ENCODE measurements at regions not wholly inside any gene's neighbourhood (a gene's known extent, or its start where the extent isn't known, plus 50 kb on each side); places are given as distances from the start of the nearest gene placed in this dataset.
"Not testable (repeated sequence)": the region's sequence is repeated elsewhere in the genome, so short reads cannot be mapped to it uniquely, and the experiment has no call there.

DNA sequence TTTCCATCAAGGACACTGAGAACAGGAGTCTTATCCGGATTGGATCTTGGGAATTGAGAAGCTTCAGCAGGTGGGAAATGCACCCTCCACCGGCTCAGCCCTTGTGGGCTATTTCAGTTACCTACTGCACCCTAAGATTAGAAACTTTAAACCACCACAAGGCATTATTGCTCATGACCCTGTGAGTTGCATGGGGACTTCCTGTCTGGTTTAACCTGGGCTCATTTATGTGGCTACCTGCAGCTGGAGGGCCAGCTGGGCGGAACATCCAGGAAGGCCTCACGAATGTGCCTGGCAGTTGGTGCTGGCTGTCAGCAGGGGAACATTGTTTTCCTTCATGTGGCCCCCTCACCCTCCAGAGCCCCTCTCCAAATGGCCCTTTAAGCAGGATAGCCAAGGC lies 164.1 kb downstream of the DEFB131A start:
- no peak for DNase-seq (ENCODE audit: extremely low read depth, low read depth)
- no peak overlapping the region for H3K4me3 ChIP-seq (replicated peaks; ENCODE audit: low read depth, low read length)
- TF ChIP-seq, protein P1, sequence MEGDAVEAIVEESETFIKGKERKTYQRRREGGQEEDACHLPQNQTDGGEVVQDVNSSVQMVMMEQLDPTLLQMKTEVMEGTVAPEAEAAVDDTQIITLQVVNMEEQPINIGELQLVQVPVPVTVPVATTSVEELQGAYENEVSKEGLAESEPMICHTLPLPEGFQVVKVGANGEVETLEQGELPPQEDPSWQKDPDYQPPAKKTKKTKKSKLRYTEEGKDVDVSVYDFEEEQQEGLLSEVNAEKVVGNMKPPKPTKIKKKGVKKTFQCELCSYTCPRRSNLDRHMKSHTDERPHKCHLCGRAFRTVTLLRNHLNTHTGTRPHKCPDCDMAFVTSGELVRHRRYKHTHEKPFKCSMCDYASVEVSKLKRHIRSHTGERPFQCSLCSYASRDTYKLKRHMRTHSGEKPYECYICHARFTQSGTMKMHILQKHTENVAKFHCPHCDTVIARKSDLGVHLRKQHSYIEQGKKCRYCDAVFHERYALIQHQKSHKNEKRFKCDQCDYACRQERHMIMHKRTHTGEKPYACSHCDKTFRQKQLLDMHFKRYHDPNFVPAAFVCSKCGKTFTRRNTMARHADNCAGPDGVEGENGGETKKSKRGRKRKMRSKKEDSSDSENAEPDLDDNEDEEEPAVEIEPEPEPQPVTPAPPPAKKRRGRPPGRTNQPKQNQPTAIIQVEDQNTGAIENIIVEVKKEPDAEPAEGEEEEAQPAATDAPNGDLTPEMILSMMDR (IDR thresholded peaks at IDR 0.05; ENCODE audit: low read depth, low read length, missing control alignments) = no peak

DNA sequence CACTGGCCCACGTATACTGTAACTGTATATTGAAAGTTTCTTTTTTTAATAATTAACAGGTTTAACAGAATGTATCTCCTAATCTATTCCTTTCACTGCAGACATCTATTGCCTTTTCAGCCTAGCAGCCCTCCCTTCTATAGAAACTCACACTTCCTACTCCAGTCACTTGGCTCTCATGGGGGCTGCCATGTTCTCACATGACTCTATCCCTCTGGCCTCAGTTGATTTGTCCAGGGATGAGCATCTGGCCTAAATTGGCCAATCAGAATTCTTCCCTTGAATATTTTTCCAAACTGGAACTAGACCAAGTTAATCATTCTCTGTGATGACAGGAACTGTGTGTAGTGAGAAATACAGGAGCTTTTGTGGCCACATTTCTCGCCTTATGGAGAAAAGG lies 166.1 kb downstream of the DEFB131A start:
- DNase-seq (ENCODE audit: extremely low read depth, low read depth); H3K4me3 ChIP-seq (replicated peaks; ENCODE audit: low read depth, low read length): not testable (repeated sequence)

DNA sequence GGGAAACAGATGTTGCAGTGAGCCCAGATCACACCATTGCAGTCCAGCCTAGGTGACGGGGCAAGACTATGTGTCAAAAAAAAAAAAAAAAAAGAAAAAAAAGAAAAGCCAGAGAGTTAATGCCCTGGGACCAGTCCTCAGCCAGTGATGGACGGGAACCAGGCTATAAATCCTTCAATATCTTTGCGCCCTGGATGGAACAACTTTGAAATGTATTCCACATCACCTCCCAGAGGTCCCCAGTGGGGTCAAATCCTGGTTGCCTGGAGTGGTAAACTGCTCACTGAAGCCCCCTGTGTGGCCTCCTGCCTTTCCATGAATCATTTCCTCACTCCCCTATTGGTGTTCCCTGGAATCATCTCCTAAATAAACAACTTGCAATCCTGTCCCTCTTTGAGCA lies 166.9 kb downstream of the DEFB131A start:
- TF ChIP-seq, protein P1 (IDR thresholded peaks at IDR 0.05; ENCODE audit: low read depth, low read length, missing control alignments) = no peak
- DNase-seq (ENCODE audit: extremely low read depth, low read depth) = no peak
- H3K4me3 ChIP-seq (replicated peaks; ENCODE audit: low read depth, low read length) = no peak overlapping the region

DNA sequence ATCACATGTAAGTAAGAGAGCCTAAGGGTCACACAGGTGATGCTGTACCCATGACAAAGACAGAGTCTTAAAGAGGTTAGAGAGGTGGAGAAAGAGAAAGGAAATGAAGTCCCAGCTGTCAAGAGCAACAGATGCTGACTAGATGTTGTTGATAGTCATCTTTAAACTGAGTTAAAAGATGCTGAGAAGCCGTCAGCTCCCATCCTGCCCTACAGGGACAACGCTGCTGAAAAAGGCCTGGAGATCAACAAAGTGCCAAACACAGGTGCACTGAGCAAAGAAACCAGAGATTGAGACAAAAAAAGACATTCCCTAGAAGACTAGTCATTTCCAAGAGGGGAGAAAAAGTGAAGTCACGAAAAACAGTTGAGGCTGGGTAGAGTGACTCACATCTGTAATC lies 145.0 kb upstream of the DRD5 start:
- DNase-seq (ENCODE audit: extremely low read depth, low read depth); H3K4me3 ChIP-seq (replicated peaks; ENCODE audit: low read depth, low read length): not testable (repeated sequence)

DNA sequence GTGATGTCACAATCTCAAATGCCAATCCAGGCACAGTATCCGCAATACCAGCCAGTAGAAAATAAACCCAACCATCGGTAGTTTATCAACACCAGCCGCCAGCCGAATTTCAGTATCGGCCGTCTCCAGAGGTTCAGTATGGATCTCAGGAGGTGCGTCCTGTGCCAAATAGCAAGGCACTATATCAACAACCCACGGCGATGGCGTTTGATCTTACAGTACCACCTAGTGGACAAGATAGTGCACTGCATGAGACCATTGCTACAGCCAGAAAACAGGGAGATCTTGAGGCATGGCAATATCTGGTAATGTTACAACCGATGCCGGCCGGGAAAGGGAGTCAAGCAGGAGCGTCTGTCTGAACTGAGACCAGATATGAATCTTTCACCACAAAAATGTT lies 121.8 kb upstream of the DRD5 start:
- TF ChIP-seq, protein P1 (IDR thresholded peaks at IDR 0.05; ENCODE audit: low read depth, low read length, missing control alignments) = peak; percentile 11
- H3K4me3 ChIP-seq (replicated peaks; ENCODE audit: low read depth, low read length); DNase-seq (ENCODE audit: extremely low read depth, low read depth): not testable (repeated sequence)

DNA sequence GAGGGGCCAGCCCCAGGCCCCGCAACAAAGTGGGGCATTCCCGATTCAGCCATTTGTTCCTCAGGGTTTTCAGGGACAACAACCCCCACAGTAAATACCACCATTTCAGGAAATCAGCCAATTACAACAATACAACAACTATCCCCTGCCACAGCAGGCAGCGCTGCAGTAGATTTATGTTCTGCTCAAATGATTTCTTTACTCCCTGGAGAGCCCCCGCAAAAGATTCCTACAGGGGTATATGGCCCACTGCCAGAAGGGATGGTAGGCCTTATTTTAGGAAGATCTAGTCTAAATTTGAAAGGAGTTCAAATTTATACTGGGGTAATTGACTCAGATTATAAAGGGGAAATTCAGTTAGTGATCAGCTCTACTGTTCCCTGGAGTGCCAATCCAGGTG lies 120.5 kb upstream of the DRD5 start:
- DNase-seq (ENCODE audit: extremely low read depth, low read depth); H3K4me3 ChIP-seq (replicated peaks; ENCODE audit: low read depth, low read length): not testable (repeated sequence)

DNA sequence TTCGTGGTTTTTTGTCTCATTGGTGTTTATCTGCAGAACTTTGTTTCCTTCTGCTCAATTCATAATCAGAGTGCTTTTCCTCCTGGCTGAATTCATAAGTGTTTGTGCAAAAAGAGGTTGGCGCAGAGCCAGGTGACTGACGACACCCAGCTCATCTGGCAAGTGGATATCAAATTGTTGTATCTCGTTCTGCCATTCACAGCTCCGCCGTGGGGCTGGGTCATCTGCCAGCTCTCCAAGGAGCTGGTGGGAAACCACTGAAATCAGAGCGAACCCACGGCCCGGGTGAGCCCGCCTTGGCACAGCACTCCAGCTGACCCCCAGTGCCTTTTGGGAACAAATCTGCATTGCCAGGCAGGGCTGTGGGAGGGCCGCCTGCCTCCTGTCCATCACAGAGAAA lies 110.7 kb upstream of the DRD5 start:
- H3K4me3 ChIP-seq (replicated peaks; ENCODE audit: low read depth, low read length); DNase-seq (ENCODE audit: extremely low read depth, low read depth): not testable (repeated sequence)

DNA sequence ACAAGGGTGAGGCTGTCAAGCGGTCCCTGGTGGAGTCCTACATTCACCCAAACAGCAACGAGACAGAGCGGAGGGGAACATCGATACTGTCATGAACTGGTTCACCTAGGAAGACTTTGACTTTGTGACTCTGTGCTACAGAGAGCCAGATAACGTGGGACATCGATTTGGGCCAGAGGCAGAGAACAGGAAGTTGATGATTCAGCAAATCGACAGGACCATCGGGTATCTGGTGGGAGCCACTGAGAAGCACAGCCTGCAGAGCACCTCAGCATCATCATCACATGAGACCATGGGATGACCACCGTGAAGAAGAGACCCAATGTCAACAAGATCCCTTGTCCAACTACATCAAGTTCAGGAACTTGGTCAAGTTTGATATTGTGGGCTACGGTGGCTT lies 104.1 kb upstream of the DRD5 start:
- H3K4me3 ChIP-seq (replicated peaks; ENCODE audit: low read depth, low read length); DNase-seq (ENCODE audit: extremely low read depth, low read depth): not testable (repeated sequence)

DNA sequence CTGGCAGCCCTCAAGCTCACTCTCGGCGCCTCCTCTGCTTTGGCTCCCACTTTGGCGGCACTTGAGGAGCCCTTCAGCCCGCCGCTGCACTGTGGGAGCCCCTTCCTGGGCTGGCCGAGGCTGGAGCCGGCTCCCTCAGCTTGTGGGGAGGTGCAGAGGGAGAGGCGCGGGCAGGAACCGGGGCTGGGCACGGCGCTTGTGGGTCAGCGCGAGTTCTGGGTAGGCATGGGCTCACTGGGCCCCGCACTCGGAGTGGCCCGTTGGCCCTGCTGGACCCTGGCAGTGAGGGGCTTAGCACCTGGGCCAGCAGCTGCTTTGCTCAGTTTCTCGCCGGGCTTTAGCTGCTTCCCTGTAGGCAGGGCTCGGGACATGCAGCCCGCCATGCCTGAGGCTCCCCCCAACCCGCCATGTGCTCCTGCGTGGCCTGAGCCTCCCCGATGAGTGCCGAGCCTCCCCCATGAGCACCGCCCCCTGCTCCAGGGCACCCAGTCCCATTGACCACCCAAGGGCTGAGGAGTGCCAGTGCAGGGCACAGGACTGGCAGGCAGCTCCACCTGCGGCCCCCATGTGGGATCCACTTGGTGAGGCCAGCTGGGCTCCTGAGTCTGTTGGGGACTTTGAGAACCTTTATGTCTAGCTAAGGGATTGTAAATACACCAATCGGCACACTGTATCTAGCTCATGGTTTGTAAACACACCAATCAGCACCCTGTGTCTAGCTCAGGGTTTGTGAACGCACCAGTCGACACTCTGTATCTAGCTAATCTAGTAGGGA lies 101.5 kb upstream of the DRD5 start:
- DNase-seq (ENCODE audit: extremely low read depth, low read depth) = no peak
- TF ChIP-seq, protein P1 (IDR thresholded peaks at IDR 0.05; ENCODE audit: low read depth, low read length, missing control alignments) = no peak

DNA sequence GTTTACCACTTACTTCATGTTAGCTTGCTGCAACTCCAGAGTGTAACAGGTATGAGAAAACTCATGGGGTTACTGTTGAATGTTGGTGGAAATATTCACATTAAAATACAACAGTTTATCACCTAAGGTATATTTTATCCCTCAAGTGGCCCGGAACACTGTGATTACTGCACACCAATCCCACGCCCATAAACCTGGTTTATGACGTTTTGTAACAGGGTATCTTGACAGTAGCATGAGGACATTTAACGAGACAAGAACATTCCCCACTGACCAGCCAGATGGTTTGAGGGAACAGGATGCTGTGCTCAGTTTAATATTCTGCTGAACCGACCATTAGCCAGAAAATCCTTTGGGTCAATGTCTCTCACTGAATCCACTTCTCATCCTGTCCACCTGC lies 98.3 kb upstream of the DRD5 start:
- not testable (repeated sequence) for H3K4me3 ChIP-seq (replicated peaks; ENCODE audit: low read depth, low read length)

More for the DNA sequence above, 101.5 kb upstream of the DRD5 start:
- H3K4me3 ChIP-seq (replicated peaks; ENCODE audit: low read depth, low read length) = no peak overlapping the region

DNA sequence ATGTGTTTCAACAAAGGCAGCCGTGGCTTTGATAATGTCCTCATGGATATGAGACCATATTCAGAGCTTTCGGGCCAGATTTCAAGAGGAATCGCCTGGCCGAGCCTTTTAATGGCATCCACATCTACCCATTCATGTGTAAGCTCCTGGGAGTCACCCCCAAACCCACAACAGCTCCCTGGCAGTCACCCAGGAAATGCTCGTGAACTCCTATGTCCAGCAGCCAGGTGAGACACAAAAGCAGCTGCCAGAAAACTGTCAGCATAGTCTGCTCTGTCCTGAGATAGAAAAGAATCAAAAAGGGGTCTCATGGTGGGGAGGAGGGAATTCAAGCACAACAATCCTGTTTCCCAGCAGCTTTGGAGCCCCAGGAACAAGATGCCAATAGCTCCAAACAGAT lies 96.4 kb upstream of the DRD5 start:
- H3K4me3 ChIP-seq (replicated peaks; ENCODE audit: low read depth, low read length); DNase-seq (ENCODE audit: extremely low read depth, low read depth): not testable (repeated sequence)

More for the DNA sequence above, 98.3 kb upstream of the DRD5 start:
- DNase-seq (ENCODE audit: extremely low read depth, low read depth) = not testable (repeated sequence)

All from HFF-Myc (cell line).